Trophoblast cell (in vitro differentiated cells and primary cell): ENCODE measurements at regions not wholly inside any gene's neighbourhood (a gene's known extent, or its start where the extent isn't known, plus 50 kb on each side); places are given as distances from the start of the nearest gene placed in this dataset.

Experiments
- DNase-seq, 2 donors: peaks; one replicate each; pipeline ENCODE4 v3.0.0-alpha.2; 2016
- H2AFZ ChIP-seq: 2 replicates; pipeline ENCODE4 v1.6.1; 2013; ENCODE audit warnings: low read length, moderate library complexity, mild to moderate bottlenecking; ENCODE audit not compliant: insufficient read depth, poor library complexity
- H2AK5ac ChIP-seq: 2 replicates; pipeline ENCODE4 v1.6.1; 2013; ENCODE audit warnings: mild to moderate bottlenecking, low read length
- H2BK120ac ChIP-seq: 2 replicates; pipeline ENCODE4 v1.6.1; 2013; ENCODE audit warnings: low read length, mild to moderate bottlenecking, moderate library complexity; ENCODE audit not compliant: insufficient read depth, poor library complexity
- H2BK12ac ChIP-seq: 2 replicates; pipeline ENCODE4 v1.6.1; 2013; ENCODE audit warnings: mild to moderate bottlenecking, low read length, moderate library complexity
- H2BK5ac ChIP-seq: 2 replicates; pipeline ENCODE4 v1.6.1; 2013; ENCODE audit warnings: low read length, low read depth, moderate library complexity, mild to moderate bottlenecking; ENCODE audit not compliant: poor library complexity
- H3K14ac ChIP-seq: 2 replicates; pipeline ENCODE4 v1.6.1; 2013; ENCODE audit warnings: mild to moderate bottlenecking, low read length
- H3K18ac ChIP-seq: 2 replicates; pipeline ENCODE4 v1.6.1; 2013; ENCODE audit warnings: mild to moderate bottlenecking, low read length
- H3K23ac ChIP-seq: 2 replicates; pipeline ENCODE4 v1.6.1; 2013; ENCODE audit warnings: low read length
- H3K27ac ChIP-seq: 2 replicates; pipeline ENCODE4 v1.5.1; 2013; ENCODE audit warnings: low read depth, mild to moderate bottlenecking, inconsistent platforms, low read length, moderate library complexity
- H3K27me3 ChIP-seq: 2 replicates; pipeline ENCODE4 v1.6.1; 2013; ENCODE audit warnings: inconsistent platforms, mild to moderate bottlenecking, low read length, moderate library complexity; ENCODE audit not compliant: insufficient read depth
- H3K36me3 ChIP-seq, 2 experiments: 1 replicate in 1 of 2; 2 replicates in 1 of 2; pipeline ENCODE4 v1.6.1; 2013; ENCODE audit warnings: low read length in 2 of 2, mild to moderate bottlenecking in 2 of 2, moderate library complexity in 1 of 2; ENCODE audit not compliant: insufficient read depth in 2 of 2, control insufficient read depth in 1 of 2
- H3K4ac ChIP-seq: 2 replicates; pipeline ENCODE4 v1.6.1; 2013; ENCODE audit warnings: low read depth, mild to moderate bottlenecking, low read length, moderate library complexity
- H3K4me1 ChIP-seq, 2 experiments: 1 replicate in 1 of 2; 2 replicates in 1 of 2; pipeline ENCODE4 v1.6.1; 2013; ENCODE audit warnings: low read length in 2 of 2, mild to moderate bottlenecking in 2 of 2, moderate library complexity in 1 of 2; ENCODE audit not compliant: insufficient read depth in 2 of 2, control insufficient read depth in 1 of 2
- H3K4me2 ChIP-seq: 2 replicates; pipeline ENCODE4 v1.6.1; 2013; ENCODE audit warnings: inconsistent platforms, mild to moderate bottlenecking, low read length, moderate library complexity
- H3K4me3 ChIP-seq: 2 replicates; pipeline ENCODE4 v1.5.1; 2013; ENCODE audit warnings: mild to moderate bottlenecking, low read depth, low read length, inconsistent platforms
- H3K79me1 ChIP-seq: one replicate; pipeline ENCODE4 v1.6.1; 2013; ENCODE audit warnings: low read length
- H3K79me2 ChIP-seq: 2 replicates; pipeline ENCODE4 v1.6.1; 2013; ENCODE audit warnings: low read length, mild to moderate bottlenecking; ENCODE audit not compliant: control insufficient read depth, insufficient read depth, poor library complexity
- H3K9ac ChIP-seq: 2 replicates; pipeline ENCODE4 v1.6.1; 2013; ENCODE audit warnings: mild to moderate bottlenecking, low read length
- H3K9me3 ChIP-seq: 2 replicates; pipeline ENCODE4 v1.6.1; 2013; ENCODE audit warnings: low read depth, mild to moderate bottlenecking, control low read depth, inconsistent platforms, low read length; ENCODE audit not compliant: insufficient read depth
- H4K12ac ChIP-seq: 2 replicates; pipeline ENCODE4 v1.6.1; 2013; ENCODE audit warnings: low read depth, mild to moderate bottlenecking, low read length, moderate library complexity
- H4K8ac ChIP-seq: 2 replicates; pipeline ENCODE4 v1.6.1; 2013; ENCODE audit warnings: low read depth, mild to moderate bottlenecking, low read length, moderate library complexity
- H4K91ac ChIP-seq: one replicate; pipeline ENCODE4 v1.6.1; 2013; ENCODE audit warnings: low read depth, mild to moderate bottlenecking, low read length, moderate library complexity
- WGBS: extraction: QIAGEN DNeasy Blood & Tissue Kit; methylation state at CpG from one replicate; pipeline ENCODE4 v1.1.7; 2013; ENCODE audit warnings: missing lambda C conversion rate; ENCODE audit not compliant: insufficient read length, insufficient coverage; ENCODE audit errors: extremely low coverage; 5-methylcytosine and 5-hydroxymethylcytosine counted together

DNA sequence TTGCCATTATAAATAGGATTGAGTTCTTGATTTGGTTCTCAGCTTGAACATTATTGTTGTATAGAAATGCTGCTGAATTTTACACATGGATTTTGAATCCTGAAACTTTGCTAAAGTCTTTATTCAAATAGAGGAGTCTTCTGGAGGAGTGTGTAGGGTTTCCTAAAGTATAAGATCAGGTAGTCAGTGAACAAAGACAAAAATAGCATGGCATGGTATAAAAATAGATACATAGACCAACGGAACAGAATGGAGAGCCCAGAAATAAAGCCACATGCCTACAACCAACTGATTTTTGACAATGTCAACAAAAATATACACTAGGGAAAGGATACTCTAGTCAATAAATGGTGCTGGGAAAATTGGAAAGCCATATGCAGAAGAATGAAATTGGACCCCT lies 740.1 kb downstream of the QKI start:
- H4K91ac ChIP-seq, result no peak overlapping the region
- no peaks in the 10 kb centered on the region for H3K27me3 ChIP-seq
- H3K4me2 ChIP-seq, result no peak overlapping the region
- no peak overlapping the region for H3K9ac ChIP-seq
- H4K12ac ChIP-seq, result no peak overlapping the region
- H4K8ac ChIP-seq, result no peak overlapping the region
- H2AFZ ChIP-seq, result no peak overlapping the region
- H3K36me3 ChIP-seq, result no peaks in the 10 kb centered on the region
- WGBS, result no CpG with 5 or more reads among the region's 1 CpG
- no peak overlapping the region for H2BK5ac ChIP-seq
- no peak overlapping the region for H3K14ac ChIP-seq
- no peaks in the 10 kb centered on the region for H3K79me2 ChIP-seq
- peaks cover 0 to 7% of the 10 kb centered on the region in 2 experiments for H3K4me1 ChIP-seq
- no peaks in the 10 kb centered on the region for H3K79me1 ChIP-seq
- no peaks in the 10 kb centered on the region for H3K9me3 ChIP-seq
- H3K18ac ChIP-seq, result no peak overlapping the region
- no peak for DNase-seq
- no peak overlapping the region for H3K23ac ChIP-seq
- no peak overlapping the region for H3K4ac ChIP-seq
- H2BK120ac ChIP-seq, result no peak overlapping the region
- H3K27ac ChIP-seq, result no peak overlapping the region
- no peak overlapping the region for H3K4me3 ChIP-seq
- no peak overlapping the region for H2AK5ac ChIP-seq
- H2BK12ac ChIP-seq, result no peak overlapping the region

DNA sequence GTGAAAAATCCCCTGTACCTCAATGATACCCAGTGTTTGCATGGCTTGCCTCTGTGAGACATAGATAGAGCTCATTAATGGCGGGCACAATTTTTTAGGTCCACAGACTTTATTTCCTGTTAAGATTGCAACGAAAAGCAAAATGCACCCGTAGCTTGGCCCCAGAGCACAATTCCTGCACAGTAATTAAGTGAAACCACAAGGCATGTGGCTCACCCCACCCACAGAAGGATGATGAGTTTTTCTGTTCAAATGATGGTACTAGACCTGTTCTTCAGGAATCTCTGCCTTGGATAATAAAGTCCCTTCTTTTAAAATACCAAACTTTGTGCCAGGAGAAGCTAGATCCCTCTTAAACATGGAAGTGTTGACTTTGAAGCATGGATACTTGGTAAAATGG lies 738.1 kb downstream of the QKI start:
- no peak overlapping the region for H3K4me2 ChIP-seq
- H3K79me1 ChIP-seq, result no peaks in the 10 kb centered on the region
- H3K9me3 ChIP-seq, result no peaks in the 10 kb centered on the region
- no peak overlapping the region for H2AFZ ChIP-seq
- H3K27me3 ChIP-seq, result no peaks in the 10 kb centered on the region
- no peaks in the 10 kb centered on the region for H3K36me3 ChIP-seq
- no peak overlapping the region for H4K12ac ChIP-seq
- no peak overlapping the region for H2BK5ac ChIP-seq
- H3K23ac ChIP-seq, result no peak overlapping the region
- no peak overlapping the region for H4K91ac ChIP-seq
- H3K27ac ChIP-seq, result no peak overlapping the region
- H3K4ac ChIP-seq, result no peak overlapping the region
- no peak overlapping the region for H3K14ac ChIP-seq
- no peak overlapping the region for H2BK12ac ChIP-seq
- H3K79me2 ChIP-seq, result no peaks in the 10 kb centered on the region
- peaks cover 0 to 7% of the 10 kb centered on the region in 2 experiments for H3K4me1 ChIP-seq
- peak; percentile 82 to 84 for DNase-seq
- H3K9ac ChIP-seq, result no peak overlapping the region
- no CpG with 5 or more reads among the region's 3 CpGs for WGBS
- H4K8ac ChIP-seq, result no peak overlapping the region
- H2BK120ac ChIP-seq, result no peak overlapping the region
- no peak overlapping the region for H2AK5ac ChIP-seq
- H3K18ac ChIP-seq, result no peak overlapping the region
- H3K4me3 ChIP-seq, result no peak overlapping the region

DNA sequence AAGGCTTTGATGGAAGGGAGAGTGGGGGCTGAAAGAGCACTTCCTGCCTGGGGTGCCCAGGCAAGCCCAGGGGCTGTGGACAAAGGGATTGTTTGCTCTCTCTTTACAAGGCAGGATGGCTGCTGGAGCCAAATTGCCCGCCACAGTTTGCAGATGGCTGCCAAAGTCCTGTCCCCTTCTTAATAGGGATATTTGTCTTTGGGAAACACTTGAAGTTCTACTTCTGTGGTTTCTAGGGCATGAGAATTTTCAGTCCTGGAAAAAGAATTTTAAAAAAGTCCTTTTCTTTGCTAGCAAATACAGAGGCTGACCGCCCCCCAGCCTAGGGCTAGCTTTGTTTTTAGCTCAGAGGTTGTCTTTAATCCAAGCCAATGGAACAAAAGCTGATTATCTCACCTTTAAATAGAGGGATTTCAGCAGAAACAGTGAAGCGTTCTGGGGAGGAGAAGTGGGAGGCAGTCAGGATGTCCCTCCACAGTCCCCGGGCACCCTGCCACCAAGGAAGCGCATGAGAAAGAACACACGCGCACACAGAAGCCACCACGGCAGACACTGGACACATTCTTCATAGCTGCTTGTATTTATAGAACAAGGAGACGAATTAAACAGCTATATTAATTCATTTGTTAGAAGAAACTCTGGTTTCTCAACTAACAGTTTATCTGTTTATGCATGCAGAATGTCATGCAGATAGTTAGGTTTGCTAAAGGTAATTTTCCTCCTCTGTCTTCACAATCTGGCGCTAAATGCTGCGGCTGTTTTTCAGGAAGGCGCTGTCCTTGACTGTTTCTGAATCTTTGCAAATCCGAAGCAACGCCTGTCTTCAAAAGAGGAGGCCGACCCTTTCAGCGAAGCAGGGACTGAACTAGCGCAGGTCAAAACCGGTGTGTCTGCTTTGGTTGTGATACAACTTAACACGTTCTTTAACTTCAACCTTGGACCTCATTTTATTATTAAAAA lies 736.9 kb downstream of the QKI start:
- H3K36me3 ChIP-seq, result no peaks in the 10 kb centered on the region

DNA sequence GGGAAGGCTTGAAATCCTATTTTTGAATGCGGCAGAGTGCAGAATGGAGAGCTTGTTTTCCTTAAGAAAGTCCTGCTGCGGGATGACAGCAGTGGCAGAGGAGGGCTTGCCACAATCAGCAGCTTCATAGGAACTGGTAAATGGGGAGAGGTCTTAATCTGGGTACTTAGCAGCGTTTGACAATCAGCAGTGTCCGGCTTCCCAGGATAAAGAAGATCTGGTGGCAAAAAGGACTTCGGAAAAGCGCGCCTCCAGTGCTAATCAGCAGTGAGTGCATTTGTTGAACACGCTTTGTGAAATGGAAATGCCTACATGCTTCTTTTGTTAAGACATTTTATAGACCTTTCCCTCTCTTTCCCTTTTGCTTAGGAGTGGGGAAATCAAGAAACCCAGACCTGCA lies 735.7 kb downstream of the QKI start:
- H2BK120ac ChIP-seq, result no peak overlapping the region
- WGBS, result no CpG with 5 or more reads among the region's 8 CpGs

More for the DNA sequence above, 736.9 kb downstream of the QKI start:
- Histone ChIP-seq H3K23ac (no peak overlapping the region), H2BK5ac (no peak overlapping the region), H2BK12ac (no peak overlapping the region), H3K79me2 (no peaks in the 10 kb centered on the region), H3K27me3 (no peaks in the 10 kb centered on the region), H3K79me1 (no peaks in the 10 kb centered on the region), H4K8ac (no peak overlapping the region), H2BK120ac (no peak overlapping the region), H3K9ac (no peak overlapping the region), H3K27ac (no peak overlapping the region), H4K12ac (no peak overlapping the region), H2AFZ (peak overlapping the region; percentile 68), H4K91ac (no peak overlapping the region), H3K4me3 (no peak overlapping the region), H3K18ac (no peak overlapping the region), H3K14ac (no peak overlapping the region), H3K4ac (no peak overlapping the region), H2AK5ac (no peak overlapping the region), H3K9me3 (no peaks in the 10 kb centered on the region), H3K4me2 (no peak overlapping the region), H3K4me1 (peaks cover 0 to 7% of the 10 kb centered on the region in 2 experiments)
- peak in 1 of 2 donors; percentile 28 for DNase-seq
- no CpG with 5 or more reads among the region's 19 CpGs for WGBS

More for the DNA sequence above, 735.7 kb downstream of the QKI start:
- no peak overlapping the region for H2AFZ ChIP-seq
- no peak overlapping the region for H3K4me2 ChIP-seq
- no peak overlapping the region for H2BK5ac ChIP-seq
- no peaks in the 10 kb centered on the region for H3K36me3 ChIP-seq
- no peaks in the 10 kb centered on the region for H3K79me2 ChIP-seq
- H3K23ac ChIP-seq, result no peak overlapping the region
- H2BK12ac ChIP-seq, result no peak overlapping the region
- no peak overlapping the region for H4K91ac ChIP-seq
- H3K79me1 ChIP-seq, result no peaks in the 10 kb centered on the region
- H3K9me3 ChIP-seq, result no peaks in the 10 kb centered on the region
- H3K14ac ChIP-seq, result no peak overlapping the region
- no peak overlapping the region for H3K27ac ChIP-seq
- no peaks in the 10 kb centered on the region for H3K27me3 ChIP-seq
- no peak overlapping the region for H4K12ac ChIP-seq
- DNase-seq, result no peak
- no peak overlapping the region for H3K4ac ChIP-seq
- H3K4me1 ChIP-seq, result peaks cover 0 to 7% of the 10 kb centered on the region in 2 experiments
- H2AK5ac ChIP-seq, result no peak overlapping the region
- no peak overlapping the region for H4K8ac ChIP-seq
- no peak overlapping the region for H3K18ac ChIP-seq
- H3K4me3 ChIP-seq, result no peak overlapping the region
- H3K9ac ChIP-seq, result no peak overlapping the region
